ENCODE measurements at regions not wholly inside any gene's neighbourhood (a gene's known extent, or its start where the extent isn't known, plus 50 kb on each side); places are given as distances from the start of the nearest gene placed in this dataset.

GRCh38 chr4:73001885-73002284 lies 67.6 kb downstream of the COX18 start:
- no peak for DNase-seq
- in situ Hi-C loops (cut with HindIII; ENCODE audit: low pct_ligation_motif_present, low pct_unique_long_range_greater_than_20kb, low sequenced_read_pairs): no loop called here

GRCh38 chr4:72997409-72997808 lies 72.1 kb downstream of the COX18 start:
- in situ Hi-C loops (cut with HindIII; ENCODE audit: low pct_ligation_motif_present, low pct_unique_long_range_greater_than_20kb, low sequenced_read_pairs): no loop called here
- DNase-seq: peak; percentile 25

- no peak for DNase-seq
- in situ Hi-C loops (cut with HindIII; ENCODE audit: low pct_ligation_motif_present, low pct_unique_long_range_greater_than_20kb, low sequenced_read_pairs): no loop called here
Observed at GRCh38 chr4:72994670-72995069, 74.8 kb downstream of the COX18 start.

- in situ Hi-C loops (cut with HindIII; ENCODE audit: low pct_ligation_motif_present, low pct_unique_long_range_greater_than_20kb, low sequenced_read_pairs): no loop called here
- no peak for DNase-seq
Observed at GRCh38 chr4:72993876-72994275, 75.6 kb downstream of the COX18 start.

- no peak for DNase-seq
- in situ Hi-C loops (cut with HindIII; ENCODE audit: low pct_ligation_motif_present, low pct_unique_long_range_greater_than_20kb, low sequenced_read_pairs): no loop called here
Observed at GRCh38 chr4:72991873-72992272, 77.6 kb downstream of the COX18 start.

- in situ Hi-C loops (cut with HindIII; ENCODE audit: low pct_ligation_motif_present, low pct_unique_long_range_greater_than_20kb, low sequenced_read_pairs): no loop called here
Observed at GRCh38 chr4:72987741-72988729, 81.5 kb downstream of the COX18 start.

GRCh38 chr4:72984351-72984750 lies 85.2 kb downstream of the COX18 start:
- in situ Hi-C loops (cut with HindIII; ENCODE audit: low pct_ligation_motif_present, low pct_unique_long_range_greater_than_20kb, low sequenced_read_pairs): no loop called here
- no peak for DNase-seq

More at GRCh38 chr4:72987741-72988729, 81.5 kb downstream of the COX18 start:
- DNase-seq: peak; percentile 28

- in situ Hi-C loops (cut with HindIII; ENCODE audit: low pct_ligation_motif_present, low pct_unique_long_range_greater_than_20kb, low sequenced_read_pairs): no loop called here
- no peak for DNase-seq
Observed at GRCh38 chr4:72983709-72984108, 85.8 kb downstream of the COX18 start.

GRCh38 chr4:72977936-72978485 lies 91.5 kb downstream of the COX18 start:
- in situ Hi-C loops (cut with HindIII; ENCODE audit: low pct_ligation_motif_present, low pct_unique_long_range_greater_than_20kb, low sequenced_read_pairs): no loop called here
- DNase-seq: no peak

- DNase-seq: no peak
- in situ Hi-C loops (cut with HindIII; ENCODE audit: low pct_ligation_motif_present, low pct_unique_long_range_greater_than_20kb, low sequenced_read_pairs): no loop called here
Observed at GRCh38 chr4:72975488-72975784, 94.1 kb downstream of the COX18 start.

- no peak for DNase-seq
- in situ Hi-C loops (cut with HindIII; ENCODE audit: low pct_ligation_motif_present, low pct_unique_long_range_greater_than_20kb, low sequenced_read_pairs): no loop called here
Observed at GRCh38 chr4:72974694-72975487, 94.6 kb downstream of the COX18 start.

GRCh38 chr4:72971572-72971971 lies 97.9 kb downstream of the COX18 start:
- in situ Hi-C loops (cut with HindIII; ENCODE audit: low pct_ligation_motif_present, low pct_unique_long_range_greater_than_20kb, low sequenced_read_pairs): no loop called here
- DNase-seq: peak; percentile 78

GRCh38 chr4:72970756-72971155 lies 98.8 kb downstream of the COX18 start:
- in situ Hi-C loops (cut with HindIII; ENCODE audit: low pct_ligation_motif_present, low pct_unique_long_range_greater_than_20kb, low sequenced_read_pairs): no loop called here
- peak; percentile 2 for DNase-seq

- in situ Hi-C loops (cut with HindIII; ENCODE audit: low pct_ligation_motif_present, low pct_unique_long_range_greater_than_20kb, low sequenced_read_pairs): no loop called here
- DNase-seq: no peak
Observed at GRCh38 chr4:72969976-72970375, 99.5 kb downstream of the COX18 start.

GRCh38 chr4:72966652-72967051 lies 102.9 kb downstream of the COX18 start:
- in situ Hi-C loops (cut with HindIII; ENCODE audit: low pct_ligation_motif_present, low pct_unique_long_range_greater_than_20kb, low sequenced_read_pairs): no loop called here

GRCh38 chr4:72959411-72959810 lies 110.1 kb downstream of the COX18 start:
- no peak for DNase-seq
- in situ Hi-C loops (cut with HindIII; ENCODE audit: low pct_ligation_motif_present, low pct_unique_long_range_greater_than_20kb, low sequenced_read_pairs): no loop called here

More at GRCh38 chr4:72966652-72967051, 102.9 kb downstream of the COX18 start:
- DNase-seq: no peak

GRCh38 chr4:72954811-72955210 lies 114.7 kb downstream of the COX18 start:
- in situ Hi-C loops (cut with HindIII; ENCODE audit: low pct_ligation_motif_present, low pct_unique_long_range_greater_than_20kb, low sequenced_read_pairs): no loop called here
- DNase-seq: no peak

GRCh38 chr4:72953571-72953970 lies 115.9 kb downstream of the COX18 start:
- in situ Hi-C loops (cut with HindIII; ENCODE audit: low pct_ligation_motif_present, low pct_unique_long_range_greater_than_20kb, low sequenced_read_pairs): no loop called here

GRCh38 chr4:72951628-72952027 lies 117.9 kb downstream of the COX18 start:
- no peak for DNase-seq
- in situ Hi-C loops (cut with HindIII; ENCODE audit: low pct_ligation_motif_present, low pct_unique_long_range_greater_than_20kb, low sequenced_read_pairs): no loop called here

More at GRCh38 chr4:72953571-72953970, 115.9 kb downstream of the COX18 start:
- DNase-seq: no peak

All from ACHN (cell line).